NCI-H345 treated with DMSO at 0.1 percent for 48 hours (cell line): ENCODE measurements at regions not wholly inside any gene's neighbourhood (a gene's known extent, or its start where the extent isn't known, plus 50 kb on each side); places are given as distances from the start of the nearest gene placed in this dataset.
A peak's percentile ranks its signal among the peaks of the same experiment; 100 is the strongest.
"Not testable (repeated sequence)": the region's sequence is repeated elsewhere in the genome, so short reads cannot be mapped to it uniquely, and the experiment has no call there.

ENCODE experiments used
- DNase-seq: peaks from one replicate; lab custom pipeline; 2025; ENCODE audit not compliant: unreplicated experiment; lab: John Stamatoyannopoulos, UW

DNA sequence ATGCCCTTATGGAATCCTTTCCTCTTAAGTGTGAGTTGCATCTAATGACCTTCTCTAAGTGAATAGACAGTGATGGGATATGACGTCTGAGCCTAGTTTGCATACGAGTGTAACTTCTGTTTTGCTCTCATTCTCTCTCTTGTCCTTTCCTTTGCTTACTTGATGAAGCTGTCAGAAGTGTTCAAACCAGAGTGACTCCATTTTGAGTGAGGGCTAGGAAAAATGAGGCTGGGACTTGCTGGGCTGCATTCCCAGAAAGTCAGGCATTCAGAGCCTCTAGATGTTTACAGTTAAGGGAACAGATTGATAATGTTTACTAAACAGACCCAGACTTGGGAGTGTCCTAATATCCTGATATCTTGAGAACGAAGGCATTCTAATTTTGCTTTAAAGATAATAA is 311.2 kb upstream of the SOX4 start:
- not testable (repeated sequence) for DNase-seq

DNA sequence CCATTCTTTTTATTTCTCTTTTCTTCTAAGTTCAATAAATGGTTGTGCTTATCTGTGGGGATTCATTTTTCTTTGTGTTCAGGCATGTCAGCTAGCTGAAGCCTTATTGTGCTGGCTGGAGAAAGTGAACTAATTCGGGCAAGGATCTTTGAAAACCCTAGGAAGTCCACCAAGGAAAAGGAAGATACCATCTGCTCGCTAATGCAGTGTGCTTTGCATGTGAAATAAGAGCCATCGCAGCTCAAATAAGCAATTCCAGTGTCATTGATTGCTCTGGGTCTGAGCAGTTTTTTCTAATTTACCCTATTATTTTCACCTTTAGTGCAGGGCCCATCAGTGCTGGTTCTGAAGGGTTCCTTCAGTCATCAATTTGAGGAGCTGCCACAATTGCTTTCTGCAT is 309.4 kb upstream of the SOX4 start:
- DNase-seq: no peak

DNA sequence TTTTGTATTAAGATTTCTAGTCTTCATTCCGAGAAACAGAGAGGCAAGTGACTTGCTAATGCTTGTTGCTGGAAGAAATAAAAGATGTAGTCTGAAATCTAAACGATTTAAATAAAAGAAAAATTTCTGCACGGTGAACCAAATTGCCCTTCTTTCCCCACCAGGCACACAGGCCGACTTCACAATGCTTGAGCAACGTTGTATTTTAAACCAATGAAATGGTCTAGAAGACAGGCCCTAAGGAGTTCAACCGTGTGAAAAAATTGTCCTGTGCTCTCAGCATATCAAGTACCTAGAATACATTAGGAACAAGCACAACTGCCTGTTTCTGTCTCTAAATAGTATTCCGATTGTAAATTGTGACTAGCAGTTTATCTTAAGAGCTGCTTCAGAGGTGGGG is 308.8 kb upstream of the SOX4 start:
- no peak for DNase-seq

GRCh38 chr6:21294144-21294543 is 299.4 kb upstream of the SOX4 start:
- DNase-seq: no peak

DNA sequence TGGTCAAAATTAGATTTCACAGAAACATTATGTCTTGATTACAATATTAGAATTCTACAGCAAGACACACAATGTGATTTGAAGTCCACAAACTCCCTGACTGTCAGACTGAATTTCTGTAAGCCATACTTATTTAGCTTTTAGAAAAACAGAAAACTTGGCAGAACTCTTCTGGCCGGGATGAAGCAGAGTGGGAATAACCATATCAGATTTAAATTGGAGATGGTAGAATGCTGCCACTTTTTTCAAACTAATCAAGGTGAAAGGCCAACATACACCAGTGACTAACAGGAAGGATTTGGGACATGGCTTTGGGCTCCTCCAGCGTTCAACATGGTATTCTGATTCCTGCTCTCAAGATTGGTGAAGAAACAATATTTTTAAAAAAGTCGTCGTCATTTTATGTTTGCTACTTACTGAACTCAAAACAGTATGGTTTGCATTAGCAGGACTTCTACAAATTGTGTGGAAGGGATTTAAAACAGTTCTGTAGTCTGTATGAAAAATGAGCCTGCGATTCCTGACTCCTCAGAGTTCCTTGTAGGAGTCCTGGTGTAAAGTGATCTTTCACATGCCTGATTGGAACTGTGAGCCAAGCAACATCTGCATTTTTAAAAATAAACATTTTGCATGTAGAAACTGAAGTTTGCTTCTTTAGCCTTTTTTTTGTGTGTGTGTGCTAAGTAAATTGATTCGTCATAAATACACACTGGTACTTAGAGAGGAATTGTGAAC is 297.9 kb upstream of the SOX4 start:
- DNase-seq: no peak

DNA sequence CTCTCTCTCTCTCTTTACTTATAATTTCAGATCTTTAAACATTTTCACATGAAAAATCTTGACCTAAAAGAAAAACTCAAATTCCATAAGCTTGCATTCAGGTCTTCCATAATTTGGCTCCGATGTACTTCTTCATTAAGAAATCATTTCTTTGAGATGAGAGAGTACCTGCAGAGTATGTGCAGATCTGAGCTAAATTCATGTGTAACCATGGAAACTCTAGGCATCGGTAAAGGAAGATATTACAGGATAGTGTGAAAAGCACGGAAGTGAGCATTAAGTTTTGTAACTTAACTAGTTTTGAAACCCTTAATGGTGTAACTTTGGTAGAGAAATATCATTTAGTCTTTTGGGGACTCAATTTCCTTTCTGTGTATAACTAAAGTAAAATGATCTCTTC is 295.9 kb upstream of the SOX4 start:
- DNase-seq: no peak

GRCh38 chr6:21299216-21299615 is 294.3 kb upstream of the SOX4 start:
- no peak for DNase-seq

DNA sequence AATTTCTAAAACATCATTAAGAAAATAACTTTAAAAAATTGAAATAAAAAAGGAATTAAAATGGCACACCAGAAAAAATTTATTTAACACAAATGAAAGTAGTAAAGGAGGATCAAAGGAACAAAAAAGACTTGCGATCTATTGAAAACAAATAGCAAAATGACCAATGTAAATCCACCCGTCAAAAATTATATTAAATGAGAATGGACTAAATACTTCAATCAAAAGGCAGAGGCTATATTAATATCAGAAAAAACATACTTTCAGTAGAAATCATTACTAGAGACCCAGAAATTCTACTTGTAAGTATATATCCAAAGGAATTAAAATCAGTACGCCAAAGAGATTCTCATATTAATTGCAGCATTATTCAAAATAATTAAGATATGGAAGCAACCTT is 293.1 kb upstream of the SOX4 start:
- DNase-seq: no peak

DNA sequence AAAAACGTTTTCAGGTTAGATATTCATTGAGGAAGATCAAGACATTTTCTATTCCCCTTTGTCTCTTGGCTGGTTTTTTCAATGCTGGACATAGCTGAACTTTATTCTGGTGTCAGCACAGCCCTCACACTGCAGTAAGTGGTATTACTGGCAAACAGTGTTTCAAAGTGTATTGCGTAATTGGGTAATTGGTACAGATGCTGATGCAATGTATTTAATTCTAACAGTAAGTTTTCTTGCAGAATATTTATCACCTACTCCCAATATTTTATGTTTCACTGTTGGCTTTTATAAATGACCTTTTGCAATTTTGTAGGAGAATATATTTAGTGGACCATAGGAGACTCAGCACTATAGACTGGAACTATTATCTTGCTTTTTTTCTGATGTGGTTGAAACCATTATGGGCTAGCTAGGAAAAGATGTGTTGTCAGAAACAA is 287.6 kb upstream of the SOX4 start:
- DNase-seq: no peak

GRCh38 chr6:21306546-21306945 is 287.0 kb upstream of the SOX4 start:
- no peak for DNase-seq

GRCh38 chr6:21309807-21310221 is 283.7 kb upstream of the SOX4 start:
- peak; percentile 9 for DNase-seq

DNA sequence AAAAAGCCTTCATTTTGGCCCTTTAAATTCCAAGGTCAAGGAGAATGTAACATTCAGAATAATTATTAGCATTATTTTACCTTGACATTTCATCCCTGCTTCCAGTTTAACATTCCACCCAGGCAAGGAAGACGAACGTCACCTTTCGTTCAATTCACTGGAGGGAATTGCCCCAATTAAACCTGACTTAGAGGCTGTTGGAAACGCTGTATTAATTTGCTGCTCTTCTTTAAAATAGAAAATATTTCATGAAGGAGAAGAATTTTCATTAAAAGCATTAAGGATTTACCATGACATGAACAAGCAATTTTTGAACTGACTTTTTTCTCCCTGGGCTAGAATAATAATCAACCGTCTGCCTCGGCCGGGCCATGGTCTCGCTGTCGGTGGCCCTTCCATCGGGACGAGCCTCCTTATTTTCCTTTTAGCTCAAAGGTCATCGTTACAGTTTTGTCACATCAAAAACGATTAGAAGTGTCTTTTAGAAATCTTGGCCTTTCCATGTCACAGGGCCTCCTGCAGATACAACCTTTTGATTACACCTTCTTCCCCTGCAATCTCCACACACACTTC is 282.9 kb upstream of the SOX4 start:
- DNase-seq: no peak

GRCh38 chr6:21312118-21312517 is 281.4 kb upstream of the SOX4 start:
- no peak for DNase-seq

DNA sequence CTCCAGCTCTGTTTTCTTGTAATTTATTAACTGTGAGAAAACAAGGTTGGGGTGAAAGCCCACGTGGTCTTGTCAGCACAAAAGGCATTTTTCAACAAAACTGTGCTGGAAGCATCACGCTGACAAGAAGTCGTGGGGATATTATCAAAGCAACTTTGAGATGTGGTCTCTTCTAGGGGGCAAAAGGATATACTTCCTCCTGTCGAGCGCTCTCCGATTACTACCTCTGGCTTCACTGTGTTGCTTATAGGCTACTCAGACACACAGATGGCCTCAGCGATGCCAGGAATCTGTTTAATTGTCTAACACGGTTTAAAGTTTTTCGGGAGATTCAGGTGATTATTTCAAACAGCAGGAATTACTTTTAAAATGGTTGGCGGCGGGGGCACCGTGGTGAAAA is 275.9 kb upstream of the SOX4 start:
- DNase-seq: no peak

- DNase-seq: no peak
These were observed 272.5 kb upstream of the SOX4 start for GRCh38 chr6:21321076-21321475.

GRCh38 chr6:21321531-21321930 is 272.0 kb upstream of the SOX4 start:
- DNase-seq: no peak

DNA sequence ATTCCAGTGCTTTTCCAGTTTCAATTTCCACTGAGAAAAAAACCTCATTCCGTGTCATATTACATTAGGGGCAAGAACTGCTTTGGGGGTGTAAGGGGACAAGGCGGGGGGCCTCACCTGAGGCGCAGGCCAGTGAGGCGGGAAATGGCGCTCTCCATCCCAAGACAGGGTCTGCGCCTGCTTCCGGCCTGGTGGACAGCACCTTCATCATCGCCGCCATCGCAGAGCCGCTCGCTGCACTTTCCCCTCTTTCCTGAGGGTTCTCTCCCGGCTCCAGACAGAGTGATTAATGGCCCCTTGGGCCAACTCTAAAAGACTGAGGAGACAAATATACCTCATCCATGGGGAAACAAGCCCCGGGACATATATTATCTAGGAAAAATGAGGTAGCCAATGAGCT is 270.0 kb upstream of the SOX4 start:
- no peak for DNase-seq

DNA sequence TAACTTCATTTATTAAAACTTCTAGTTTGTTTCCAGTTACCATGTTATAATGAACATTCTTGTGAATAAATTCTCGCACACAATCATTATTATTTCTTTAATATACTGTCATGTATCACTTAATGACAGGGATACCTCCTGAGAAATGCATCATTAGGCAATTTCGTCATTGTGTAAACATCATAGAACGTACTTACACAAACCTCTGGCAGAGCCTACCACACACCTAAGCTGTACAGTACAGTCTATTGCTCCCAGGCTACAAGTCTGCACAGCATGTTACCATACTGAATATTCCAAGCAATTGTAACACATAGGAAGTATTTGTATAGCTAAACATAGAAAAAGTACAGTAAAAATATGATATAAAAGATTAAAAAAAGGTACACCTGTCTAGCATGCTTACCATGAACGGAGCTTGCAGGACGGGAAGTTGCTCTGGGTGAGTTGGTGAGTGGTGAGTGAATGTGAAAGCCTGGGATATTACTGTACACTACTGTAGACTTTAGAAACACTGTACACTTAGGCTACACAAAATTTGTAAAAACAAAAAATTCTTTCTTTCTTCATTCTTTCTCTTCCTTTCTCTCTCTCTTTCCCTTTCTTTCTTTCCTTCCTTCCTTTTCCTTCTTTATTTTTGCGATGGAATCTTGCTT is 268.2 kb upstream of the SOX4 start:
- DNase-seq: peak; percentile 38

DNA sequence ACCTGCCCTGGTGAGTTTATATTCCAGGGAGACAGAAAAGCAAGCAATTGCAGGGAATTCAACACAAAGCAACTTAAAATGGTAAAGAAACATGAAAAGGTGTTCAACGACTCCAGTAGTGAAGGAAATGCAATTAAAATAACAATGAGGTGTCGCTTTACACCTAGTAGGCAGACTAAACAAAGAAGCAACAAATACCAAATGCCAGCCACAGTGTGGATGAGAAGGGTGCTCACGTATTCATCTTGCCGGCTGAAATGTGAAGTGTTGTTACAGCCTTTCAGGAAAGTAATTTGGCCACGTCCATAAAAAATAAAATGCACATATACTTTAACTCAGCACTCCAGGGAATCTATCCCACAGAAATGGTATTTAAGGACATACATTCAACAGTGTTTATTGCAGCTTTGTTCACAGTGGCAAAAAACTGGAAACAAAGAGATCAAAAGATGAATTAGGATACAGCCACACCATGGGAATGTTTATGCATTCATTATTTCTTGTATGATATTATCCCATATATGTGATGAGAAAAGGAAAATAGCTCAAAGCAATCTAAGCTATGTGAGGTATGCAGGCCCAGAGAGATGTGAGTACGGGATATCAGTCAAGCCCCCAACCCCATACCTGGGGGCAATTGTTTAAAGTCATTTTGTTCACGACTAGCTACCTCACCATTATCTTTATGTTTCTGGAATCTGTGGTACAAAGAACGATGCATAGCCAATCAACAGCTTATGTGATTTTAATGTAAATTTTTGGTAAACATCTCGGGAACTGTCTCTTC is 266.0 kb upstream of the SOX4 start:
- peak; percentile 98 for DNase-seq

- DNase-seq: no peak
These were observed 262.3 kb upstream of the SOX4 start for GRCh38 chr6:21331235-21331634.

DNA sequence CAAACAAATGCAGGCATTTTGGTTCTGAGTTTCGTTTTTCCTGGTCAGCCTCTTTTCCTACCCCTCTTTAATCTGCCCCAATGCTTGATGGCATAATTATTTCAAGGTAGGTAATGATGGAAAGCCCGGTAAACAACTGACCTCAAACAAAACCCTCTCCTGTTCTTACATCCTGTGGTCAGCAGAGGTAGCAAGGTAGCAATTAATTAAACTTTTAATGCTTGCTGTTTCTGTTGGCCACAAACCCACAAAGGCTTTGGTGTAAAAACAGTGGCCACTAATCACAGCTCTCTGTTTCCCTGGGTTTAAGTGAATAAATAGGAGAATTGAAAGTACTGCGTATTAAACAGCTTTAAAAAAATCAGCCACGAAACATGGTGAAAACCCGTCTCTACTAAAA is 261.5 kb upstream of the SOX4 start:
- DNase-seq: no peak

DNA sequence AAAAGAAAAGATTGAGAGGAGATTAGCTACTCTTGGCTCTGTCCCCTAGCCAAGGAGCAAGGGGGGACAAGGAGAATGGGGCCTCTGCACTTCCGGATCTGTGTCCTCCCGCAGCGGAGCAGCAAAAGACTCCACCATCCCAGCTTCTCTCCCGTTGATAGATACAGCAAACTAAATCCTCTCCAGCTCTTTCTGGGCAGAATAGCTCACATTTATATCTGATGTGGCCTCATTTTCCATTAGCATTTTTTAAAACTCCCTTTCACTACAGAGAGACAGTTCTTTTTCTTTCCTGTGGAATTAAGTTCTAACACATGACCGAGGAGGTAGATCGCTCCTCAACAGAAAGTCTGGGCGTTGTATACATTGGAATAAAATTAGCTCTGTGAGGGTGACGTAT is 260.9 kb upstream of the SOX4 start:
- DNase-seq: no peak
